Spleen (tissue), 7 donors: ENCODE measurements at regions not wholly inside any gene's neighbourhood (a gene's known extent, or its start where the extent isn't known, plus 50 kb on each side); places are given as distances from the start of the nearest gene placed in this dataset.

Experiments
- CTCF ChIP-seq, 11 experiments: fragments of 200-600 bp in 7 of 11; fragments of 450-650 bp in 4 of 11; sonication (generic) in 4 of 11; IDR thresholded peaks in 8 of 11; conservative IDR thresholded peaks in 3 of 11; 1 replicate in 7 of 11; 2 replicates in 4 of 11; pipeline versions ENCODE4 v1.4.0 to v1.8.0; 2016 to 2021; ENCODE audit warnings: antibody characterized with exemption in 11 of 11, inconsistent platforms in 4 of 11, mild to moderate bottlenecking in 1 of 11
- POLR2A ChIP-seq, 3 donors: fragments of 450-650 bp; IDR thresholded peaks; one replicate each; pipeline ENCODE4 v1.5.1; 2017; ENCODE audit warnings: antibody characterized with exemption in 3 of 3, mild to moderate bottlenecking in 1 of 3
- POLR2AphosphoS5 ChIP-seq, 3 donors: sonication (generic); formaldehyde crosslinking; IDR thresholded peaks; one replicate each; pipeline ENCODE4 v1.5.1; 2017; ENCODE audit warnings: antibody characterized with exemption in 3 of 3
- donor health status: DM: no; HTN: no; CAD: no; lungs with moderate emphysema.
- donor health status: DM: no; HTN: no; CAD: no.
- donor health status: DM: no; HTN: no; CAD: no.

DNA sequence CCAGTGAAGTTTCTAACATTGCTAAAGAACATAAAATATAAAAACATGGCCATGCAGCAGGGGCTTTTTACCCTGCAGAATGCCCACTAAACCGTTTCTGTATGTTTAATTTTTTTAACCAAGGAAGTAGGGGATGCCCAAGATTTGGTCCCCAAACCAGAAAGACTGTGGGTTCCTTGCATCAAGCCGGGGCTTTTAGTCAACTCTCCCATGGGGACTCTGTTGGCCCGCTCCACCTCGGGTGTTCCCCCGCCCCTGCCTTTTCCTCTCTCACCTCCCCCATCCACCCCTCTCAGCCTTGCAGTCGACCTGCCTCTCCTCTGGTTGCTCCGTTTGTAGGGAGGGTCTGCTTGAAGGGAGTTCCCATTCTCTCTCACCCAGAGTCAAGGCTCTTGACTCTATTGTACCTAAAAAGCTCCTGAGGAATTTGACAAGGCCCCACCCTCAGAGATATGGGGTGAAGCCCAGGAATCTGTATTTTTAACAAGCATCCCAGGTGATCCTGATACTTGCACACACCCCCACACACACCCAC, 117.5 kb downstream of the TOMM20 start:
- TF ChIP-seq POLR2AphosphoS5 (IDR thresholded peaks at IDR 0.05) (no peak), CTCF (IDR thresholded peaks at IDR 0.05 in 8 of 11, conservative IDR thresholded peaks at IDR 0.05 in 3 of 11) (no peak), POLR2A (IDR thresholded peaks at IDR 0.05) (no peak)
